Progenitor cell of endocrine pancreas (in vitro differentiated cells): ENCODE measurements at regions not wholly inside any gene's neighbourhood (a gene's known extent, or its start where the extent isn't known, plus 50 kb on each side); places are given as distances from the start of the nearest gene placed in this dataset.

Experiments used
- DNase-seq: peaks from one replicate; pipeline ENCODE4 v3.0.0; 2021; ENCODE audit warnings: low spot score; ENCODE audit not compliant: unreplicated experiment
- H3K27ac Mint-ChIP-seq: 2 replicates; pipeline ENCODE4 v1.8.0; 2021; ENCODE audit warnings: mild to moderate bottlenecking, moderate library complexity, mixed read lengths
- H3K27me3 Mint-ChIP-seq: 2 replicates; pipeline ENCODE4 v1.8.0; 2021; ENCODE audit warnings: mixed read lengths
- H3K36me3 Mint-ChIP-seq: 2 replicates; pipeline ENCODE4 v1.8.0; 2022; ENCODE audit warnings: mixed read lengths; ENCODE audit not compliant: insufficient read depth
- H3K4me1 Mint-ChIP-seq: 2 replicates; pipeline ENCODE4 v1.8.0; 2021; ENCODE audit warnings: low read depth, mixed read lengths
- H3K4me3 Mint-ChIP-seq: 2 replicates; pipeline ENCODE4 v1.8.0; 2021; ENCODE audit warnings: low read depth, mild to moderate bottlenecking, moderate library complexity, mixed read lengths
- H3K9me3 Mint-ChIP-seq: 2 replicates; pipeline ENCODE4 v1.8.0; 2021; ENCODE audit warnings: low read depth, mixed read lengths
- CTCF ChIP-seq: fragments of 200-600 bp; sonication (generic); IDR thresholded peaks from one replicate; pipeline ENCODE4 v1.5.0; 2021; ENCODE audit warnings: antibody characterized with exemption, mild to moderate bottlenecking; ENCODE audit not compliant: unreplicated experiment

- no peak for DNase-seq
- Mint-ChIP-seq H3K36me3 (no peaks in the 10 kb centered on the region), H3K4me3 (no peak overlapping the region), H3K9me3 (no peaks in the 10 kb centered on the region), H3K4me1 (no peaks in the 10 kb centered on the region), H3K27ac (no peak overlapping the region), H3K27me3 (peaks cover 39% of the 10 kb centered on the region)
- no peak for TF ChIP-seq CTCF
Measured at GRCh38 chr11:134878785-134879184, 466.7 kb upstream of the B3GAT1 start.

DNA sequence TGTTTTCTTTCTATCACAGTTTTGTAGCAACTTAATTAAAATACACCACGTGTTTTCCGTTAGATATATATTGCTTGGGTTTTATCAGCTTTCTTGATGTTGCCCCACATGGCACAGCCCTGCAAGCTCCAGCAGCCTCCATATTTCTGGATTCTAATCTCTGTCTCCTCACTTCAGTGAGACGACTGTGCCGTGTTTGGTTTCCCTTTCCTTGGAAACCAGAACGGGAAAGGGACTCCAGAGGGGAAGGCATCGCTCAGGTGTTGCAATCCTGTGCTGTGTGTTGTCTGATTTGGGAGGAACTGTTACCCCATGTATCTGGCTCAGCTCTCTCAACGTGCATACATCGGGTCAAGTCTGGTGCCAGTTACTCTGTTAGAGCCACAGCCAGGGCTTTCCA lies 464.2 kb upstream of the B3GAT1 start:
- H3K4me1 Mint-ChIP-seq, result no peaks in the 10 kb centered on the region
- H3K4me3 Mint-ChIP-seq, result no peak overlapping the region
- TF ChIP-seq CTCF, result no peak
- DNase-seq, result no peak
- H3K27ac Mint-ChIP-seq, result no peak overlapping the region
- H3K9me3 Mint-ChIP-seq, result no peaks in the 10 kb centered on the region
- H3K27me3 Mint-ChIP-seq, result peaks cover 23% of the 10 kb centered on the region
- H3K36me3 Mint-ChIP-seq, result no peaks in the 10 kb centered on the region

- Mint-ChIP-seq H3K27me3 (peaks cover 21% of the 10 kb centered on the region), H3K9me3 (no peaks in the 10 kb centered on the region), H3K4me3 (no peak overlapping the region), H3K36me3 (no peaks in the 10 kb centered on the region), H3K4me1 (no peaks in the 10 kb centered on the region), H3K27ac (no peak overlapping the region)
- TF ChIP-seq CTCF, result no peak
- DNase-seq, result no peak
Measured at GRCh38 chr11:134866981-134867675, 455.1 kb upstream of the B3GAT1 start.

- H3K9me3 Mint-ChIP-seq, result no peaks in the 10 kb centered on the region
- H3K4me1 Mint-ChIP-seq, result no peaks in the 10 kb centered on the region
- DNase-seq, result no peak
- TF ChIP-seq CTCF, result no peak
- no peak overlapping the region for H3K4me3 Mint-ChIP-seq
- no peaks in the 10 kb centered on the region for H3K36me3 Mint-ChIP-seq
- peaks cover 21% of the 10 kb centered on the region for H3K27me3 Mint-ChIP-seq
- H3K27ac Mint-ChIP-seq, result no peak overlapping the region
Measured at GRCh38 chr11:134866215-134866614, 454.2 kb upstream of the B3GAT1 start.

- peaks cover 21% of the 10 kb centered on the region for H3K27me3 Mint-ChIP-seq
- no peaks in the 10 kb centered on the region for H3K36me3 Mint-ChIP-seq
- no peak overlapping the region for H3K4me3 Mint-ChIP-seq
- H3K27ac Mint-ChIP-seq, result no peak overlapping the region
- TF ChIP-seq CTCF, result no peak
- no peaks in the 10 kb centered on the region for H3K4me1 Mint-ChIP-seq
- no peaks in the 10 kb centered on the region for H3K9me3 Mint-ChIP-seq
- no peak for DNase-seq
Measured at GRCh38 chr11:134864968-134865305, 452.9 kb upstream of the B3GAT1 start.
